ENCODE measurements at regions not wholly inside any gene's neighbourhood (a gene's known extent, or its start where the extent isn't known, plus 50 kb on each side); places are given as distances from the start of the nearest gene placed in this dataset.

- no peak overlapping the region for H3K9ac ChIP-seq (ENCODE audit: low read depth, low read length)
Observed at GRCh38 chr16:85256190-85256739, 144.0 kb upstream of the CIBAR2 start.

GRCh38 chr16:85257483-85257882 is 145.2 kb upstream of the CIBAR2 start:
- Histone ChIP-seq H3K27ac (ENCODE audit: low read depth, low read length) (no peak overlapping the region), H3K4me3 (ENCODE audit: low read length) (no peak overlapping the region), H3K36me3 (ENCODE audit: insufficient read depth, low read length) (no peaks in the 10 kb centered on the region), H3K9me3 (ENCODE audit: insufficient read depth, low read depth, low read length) (no peaks in the 10 kb centered on the region), H3K9ac (ENCODE audit: low read depth, low read length) (no peak overlapping the region), H3K4me1 (ENCODE audit: insufficient read depth, low read length) (no peaks in the 10 kb centered on the region), H3K27me3 (ENCODE audit: insufficient read depth, low read length) (no peaks in the 10 kb centered on the region)
- WGBS, result 96% methylated on average over 6 of the region's 8 CpGs

More at GRCh38 chr16:85256190-85256739, 144.0 kb upstream of the CIBAR2 start:
- no peaks in the 10 kb centered on the region for H3K4me1 ChIP-seq (ENCODE audit: insufficient read depth, low read length)
- 90% methylated on average over 16 of the region's 18 CpGs for WGBS
- no peak overlapping the region for H3K4me3 ChIP-seq (ENCODE audit: low read length)
- H3K27me3 ChIP-seq (ENCODE audit: insufficient read depth, low read length), result no peaks in the 10 kb centered on the region
- no peaks in the 10 kb centered on the region for H3K9me3 ChIP-seq (ENCODE audit: insufficient read depth, low read depth, low read length)
- no peaks in the 10 kb centered on the region for H3K36me3 ChIP-seq (ENCODE audit: insufficient read depth, low read length)
- no peak overlapping the region for H3K27ac ChIP-seq (ENCODE audit: low read depth, low read length)

- H3K9me3 ChIP-seq (ENCODE audit: insufficient read depth, low read depth, low read length), result no peaks in the 10 kb centered on the region
- no peak overlapping the region for H3K9ac ChIP-seq (ENCODE audit: low read depth, low read length)
- no peak overlapping the region for H3K27ac ChIP-seq (ENCODE audit: low read depth, low read length)
- H3K4me1 ChIP-seq (ENCODE audit: insufficient read depth, low read length), result no peaks in the 10 kb centered on the region
- no peaks in the 10 kb centered on the region for H3K36me3 ChIP-seq (ENCODE audit: insufficient read depth, low read length)
- no peaks in the 10 kb centered on the region for H3K27me3 ChIP-seq (ENCODE audit: insufficient read depth, low read length)
- no peak overlapping the region for H3K4me3 ChIP-seq (ENCODE audit: low read length)
- 88% methylated on average over 12 of the region's 12 CpGs for whole genome bisulfite sequencing
Observed at GRCh38 chr16:85258166-85258565, 145.9 kb upstream of the CIBAR2 start.

- no peaks in the 10 kb centered on the region for H3K4me1 ChIP-seq (ENCODE audit: insufficient read depth, low read length)
- H3K4me3 ChIP-seq (ENCODE audit: low read length), result no peak overlapping the region
- H3K27me3 ChIP-seq (ENCODE audit: insufficient read depth, low read length), result no peaks in the 10 kb centered on the region
- no peaks in the 10 kb centered on the region for H3K36me3 ChIP-seq (ENCODE audit: insufficient read depth, low read length)
- WGBS, result 81% methylated on average over 18 of the region's 18 CpGs
- H3K27ac ChIP-seq (ENCODE audit: low read depth, low read length), result no peak overlapping the region
- no peaks in the 10 kb centered on the region for H3K9me3 ChIP-seq (ENCODE audit: insufficient read depth, low read depth, low read length)
- no peak overlapping the region for H3K9ac ChIP-seq (ENCODE audit: low read depth, low read length)
Observed at GRCh38 chr16:85258629-85259028, 146.4 kb upstream of the CIBAR2 start.

- Histone ChIP-seq H3K9ac (ENCODE audit: low read depth, low read length) (no peak overlapping the region), H3K36me3 (ENCODE audit: insufficient read depth, low read length) (no peaks in the 10 kb centered on the region), H3K27ac (ENCODE audit: low read depth, low read length) (no peak overlapping the region), H3K27me3 (ENCODE audit: insufficient read depth, low read length) (no peaks in the 10 kb centered on the region), H3K4me1 (ENCODE audit: insufficient read depth, low read length) (no peaks in the 10 kb centered on the region), H3K9me3 (ENCODE audit: insufficient read depth, low read depth, low read length) (no peaks in the 10 kb centered on the region), H3K4me3 (ENCODE audit: low read length) (no peak overlapping the region)
- WGBS, result 85% methylated on average over 19 of the region's 19 CpGs
Observed at GRCh38 chr16:85259115-85259831, 147.0 kb upstream of the CIBAR2 start.

- H3K4me1 ChIP-seq (ENCODE audit: insufficient read depth, low read length), result no peaks in the 10 kb centered on the region
- H3K27ac ChIP-seq (ENCODE audit: low read depth, low read length), result no peak overlapping the region
Observed at GRCh38 chr16:85259832-85260167, 147.5 kb upstream of the CIBAR2 start.

GRCh38 chr16:85261204-85261603 is 148.9 kb upstream of the CIBAR2 start:
- H3K4me3 ChIP-seq (ENCODE audit: low read length), result no peak overlapping the region
- 94% methylated on average over 10 of the region's 10 CpGs for WGBS

More at GRCh38 chr16:85259832-85260167, 147.5 kb upstream of the CIBAR2 start:
- Histone ChIP-seq H3K36me3 (ENCODE audit: insufficient read depth, low read length) (no peaks in the 10 kb centered on the region), H3K27me3 (ENCODE audit: insufficient read depth, low read length) (no peaks in the 10 kb centered on the region), H3K9ac (ENCODE audit: low read depth, low read length) (no peak overlapping the region), H3K4me3 (ENCODE audit: low read length) (no peak overlapping the region), H3K9me3 (ENCODE audit: insufficient read depth, low read depth, low read length) (no peaks in the 10 kb centered on the region)
- 91% methylated on average over 9 of the region's 9 CpGs for WGBS

GRCh38 chr16:85261657-85262557 is 149.6 kb upstream of the CIBAR2 start:
- WGBS, result 90% methylated on average over 27 of the region's 27 CpGs
- Histone ChIP-seq H3K27me3 (ENCODE audit: insufficient read depth, low read length) (no peaks in the 10 kb centered on the region), H3K9ac (ENCODE audit: low read depth, low read length) (no peak overlapping the region), H3K4me1 (ENCODE audit: insufficient read depth, low read length) (no peaks in the 10 kb centered on the region), H3K36me3 (ENCODE audit: insufficient read depth, low read length) (no peaks in the 10 kb centered on the region), H3K27ac (ENCODE audit: low read depth, low read length) (no peak overlapping the region), H3K4me3 (ENCODE audit: low read length) (no peak overlapping the region), H3K9me3 (ENCODE audit: insufficient read depth, low read depth, low read length) (no peaks in the 10 kb centered on the region)

More at GRCh38 chr16:85261204-85261603, 148.9 kb upstream of the CIBAR2 start:
- Histone ChIP-seq H3K36me3 (ENCODE audit: insufficient read depth, low read length) (no peaks in the 10 kb centered on the region), H3K9me3 (ENCODE audit: insufficient read depth, low read depth, low read length) (no peaks in the 10 kb centered on the region), H3K27ac (ENCODE audit: low read depth, low read length) (no peak overlapping the region), H3K4me1 (ENCODE audit: insufficient read depth, low read length) (no peaks in the 10 kb centered on the region), H3K27me3 (ENCODE audit: insufficient read depth, low read length) (no peaks in the 10 kb centered on the region), H3K9ac (ENCODE audit: low read depth, low read length) (no peak overlapping the region)

- no peaks in the 10 kb centered on the region for H3K27me3 ChIP-seq (ENCODE audit: insufficient read depth, low read length)
- H3K4me3 ChIP-seq (ENCODE audit: low read length), result no peak overlapping the region
- no peak overlapping the region for H3K27ac ChIP-seq (ENCODE audit: low read depth, low read length)
- H3K36me3 ChIP-seq (ENCODE audit: insufficient read depth, low read length), result no peaks in the 10 kb centered on the region
- H3K4me1 ChIP-seq (ENCODE audit: insufficient read depth, low read length), result no peaks in the 10 kb centered on the region
- no peak overlapping the region for H3K9ac ChIP-seq (ENCODE audit: low read depth, low read length)
- H3K9me3 ChIP-seq (ENCODE audit: insufficient read depth, low read depth, low read length), result no peaks in the 10 kb centered on the region
- 92% methylated on average over 22 of the region's 22 CpGs for WGBS
Observed at GRCh38 chr16:85262558-85263238, 150.4 kb upstream of the CIBAR2 start.

GRCh38 chr16:85263239-85263585 is 150.9 kb upstream of the CIBAR2 start:
- no peak overlapping the region for H3K4me3 ChIP-seq (ENCODE audit: low read length)
- no peaks in the 10 kb centered on the region for H3K9me3 ChIP-seq (ENCODE audit: insufficient read depth, low read depth, low read length)
- no peaks in the 10 kb centered on the region for H3K36me3 ChIP-seq (ENCODE audit: insufficient read depth, low read length)
- 91% methylated on average over 6 of the region's 6 CpGs for WGBS
- H3K4me1 ChIP-seq (ENCODE audit: insufficient read depth, low read length), result no peaks in the 10 kb centered on the region
- H3K9ac ChIP-seq (ENCODE audit: low read depth, low read length), result no peak overlapping the region
- no peaks in the 10 kb centered on the region for H3K27me3 ChIP-seq (ENCODE audit: insufficient read depth, low read length)
- H3K27ac ChIP-seq (ENCODE audit: low read depth, low read length), result no peak overlapping the region

- no peaks in the 10 kb centered on the region for H3K36me3 ChIP-seq (ENCODE audit: insufficient read depth, low read length)
- H3K4me3 ChIP-seq (ENCODE audit: low read length), result no peak overlapping the region
- no peak overlapping the region for H3K9ac ChIP-seq (ENCODE audit: low read depth, low read length)
- no peaks in the 10 kb centered on the region for H3K4me1 ChIP-seq (ENCODE audit: insufficient read depth, low read length)
- H3K9me3 ChIP-seq (ENCODE audit: insufficient read depth, low read depth, low read length), result no peaks in the 10 kb centered on the region
- H3K27ac ChIP-seq (ENCODE audit: low read depth, low read length), result no peak overlapping the region
- no peaks in the 10 kb centered on the region for H3K27me3 ChIP-seq (ENCODE audit: insufficient read depth, low read length)
- 87% methylated on average over 15 of the region's 15 CpGs for WGBS
Observed at GRCh38 chr16:85264752-85265151, 152.5 kb upstream of the CIBAR2 start.
